ENCODE measurements at regions not wholly inside any gene's neighbourhood (a gene's known extent, or its start where the extent isn't known, plus 50 kb on each side); places are given as distances from the start of the nearest gene placed in this dataset.

- TF ChIP-seq CTCF (IDR thresholded peaks at IDR 0.05) (no peak), POLR2A (IDR thresholded peaks at IDR 0.05) (no peak), EP300 (IDR thresholded peaks at IDR 0.05) (no peak)
Observed at GRCh38 chr16:16830973-16831372, 452.0 kb downstream of the NPIPA7 start.
